ENCODE measurements at regions not wholly inside any gene's neighbourhood (a gene's known extent, or its start where the extent isn't known, plus 50 kb on each side); places are given as distances from the start of the nearest gene placed in this dataset.

DNA sequence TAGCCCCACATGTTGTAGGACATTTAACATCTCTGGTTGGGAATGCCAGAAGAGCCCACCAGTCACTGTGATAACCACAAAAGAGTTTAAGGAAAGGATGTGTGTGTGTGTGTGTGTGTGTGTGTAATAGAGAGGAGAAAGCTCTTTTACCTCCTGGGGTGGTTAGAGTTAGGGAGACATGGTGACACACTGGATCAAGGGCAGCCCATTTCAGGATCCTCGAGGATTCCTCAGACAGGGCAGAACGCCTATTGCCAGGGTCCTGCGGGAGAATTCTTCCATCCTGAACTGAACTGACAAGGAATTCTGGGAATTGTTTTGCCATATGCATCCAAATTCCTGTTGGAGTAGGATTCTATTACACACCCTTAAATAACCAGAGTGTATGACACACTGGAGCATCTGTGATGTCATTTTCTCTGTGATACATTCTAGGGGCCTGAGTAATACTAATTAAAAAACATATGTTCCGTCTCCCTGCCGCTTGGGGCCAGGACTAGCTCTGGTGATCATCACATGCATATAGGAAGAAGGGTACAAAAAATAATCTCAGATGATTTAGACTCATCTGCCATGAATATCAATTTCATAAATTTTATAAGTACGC, 156.4 kb upstream of the MMADHC start:
- no peak for DNase-seq (ENCODE audit: low spot score)

DNA sequence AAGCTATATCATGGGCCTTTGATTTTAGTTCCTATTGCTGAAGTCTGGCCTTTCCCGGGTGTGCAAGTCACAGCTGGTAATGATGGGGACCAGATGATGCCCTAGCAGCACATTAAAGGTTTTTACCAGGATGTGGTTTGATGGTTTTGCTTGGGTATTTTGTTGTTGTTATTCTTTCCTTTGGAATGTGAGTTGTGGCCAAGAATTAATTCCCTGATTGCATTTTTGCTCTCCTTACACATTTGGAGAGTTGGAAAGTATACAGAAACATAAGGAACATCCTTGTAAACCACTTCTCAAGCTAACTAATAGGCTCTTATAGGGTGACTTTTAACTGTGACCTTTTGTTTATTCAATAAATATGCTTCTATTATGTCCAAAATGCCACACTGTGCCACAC, 154.1 kb upstream of the MMADHC start:
- no peak for DNase-seq (ENCODE audit: low spot score)

DNA sequence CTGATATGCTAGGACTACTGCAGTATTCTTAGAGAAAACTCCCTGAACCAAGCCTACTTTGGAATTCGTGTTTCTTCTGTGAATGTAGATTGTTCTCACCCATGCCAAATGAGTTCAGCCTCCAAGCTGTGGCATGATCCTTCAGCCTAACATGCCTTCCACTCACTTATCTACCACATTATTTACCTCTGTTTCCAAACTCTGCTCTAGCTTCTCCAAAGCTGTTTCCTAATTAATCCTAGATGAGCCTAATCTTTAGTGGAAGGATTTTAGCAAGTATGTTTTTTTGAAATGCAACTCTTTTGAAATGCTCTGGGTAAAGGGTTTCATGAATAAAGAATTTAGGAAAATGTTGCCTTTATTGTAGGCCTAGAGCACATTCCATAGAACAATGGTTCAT, 152.9 kb upstream of the MMADHC start:
- no peak for DNase-seq (ENCODE audit: low spot score)

DNA sequence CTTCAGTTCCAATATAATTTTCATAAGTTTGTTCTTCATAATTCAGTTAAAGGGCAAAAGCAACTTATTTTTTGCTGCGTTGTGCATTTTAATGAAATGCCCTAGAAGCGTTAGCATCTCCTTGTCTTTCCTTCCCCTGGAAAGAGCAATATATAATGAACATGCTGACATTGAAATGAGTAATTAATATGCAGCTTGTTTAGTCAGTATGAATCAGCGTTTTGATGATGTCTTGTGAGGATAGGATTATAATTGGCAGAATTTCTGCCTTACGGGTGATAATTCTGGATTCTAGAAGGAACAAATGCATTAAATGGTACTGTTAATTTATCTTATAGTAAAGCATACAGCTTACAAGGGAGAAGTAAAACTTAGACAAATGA, 152.3 kb upstream of the MMADHC start:
- DNase-seq (ENCODE audit: low spot score), result no peak

DNA sequence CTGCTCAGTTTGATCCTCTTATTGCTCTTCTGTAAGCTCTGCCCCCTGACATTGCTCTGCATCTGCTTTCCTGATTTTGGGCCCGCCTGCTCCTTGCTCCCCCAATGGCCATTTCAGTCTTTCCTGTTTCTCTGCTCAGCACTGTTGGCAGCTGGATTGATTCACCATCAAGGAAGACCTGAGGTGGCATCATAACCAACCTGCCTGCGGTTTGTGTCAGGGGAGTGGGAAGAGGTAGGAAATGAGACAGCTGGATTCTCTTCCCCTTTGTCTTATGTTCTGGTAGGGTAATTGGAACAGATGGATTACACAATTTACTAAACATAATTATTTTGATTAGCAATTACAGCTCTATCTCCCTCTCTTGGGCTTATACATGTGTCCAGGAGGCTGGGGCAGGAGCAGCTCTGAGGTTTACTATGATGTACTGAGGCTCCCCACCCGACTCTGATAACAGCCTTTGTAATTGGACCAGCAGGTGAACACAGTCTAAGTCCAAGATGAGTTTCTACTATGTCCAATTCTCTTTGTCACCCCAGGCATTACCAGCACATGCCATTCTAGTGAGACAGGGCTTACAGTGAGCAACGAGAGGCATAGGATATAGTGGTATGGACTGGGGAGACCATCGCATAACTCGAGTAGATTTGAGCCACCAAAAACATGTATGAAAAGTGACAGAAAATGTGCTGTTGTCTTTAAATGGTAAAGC, 151.8 kb upstream of the MMADHC start:
- no peak for DNase-seq (ENCODE audit: low spot score)

DNA sequence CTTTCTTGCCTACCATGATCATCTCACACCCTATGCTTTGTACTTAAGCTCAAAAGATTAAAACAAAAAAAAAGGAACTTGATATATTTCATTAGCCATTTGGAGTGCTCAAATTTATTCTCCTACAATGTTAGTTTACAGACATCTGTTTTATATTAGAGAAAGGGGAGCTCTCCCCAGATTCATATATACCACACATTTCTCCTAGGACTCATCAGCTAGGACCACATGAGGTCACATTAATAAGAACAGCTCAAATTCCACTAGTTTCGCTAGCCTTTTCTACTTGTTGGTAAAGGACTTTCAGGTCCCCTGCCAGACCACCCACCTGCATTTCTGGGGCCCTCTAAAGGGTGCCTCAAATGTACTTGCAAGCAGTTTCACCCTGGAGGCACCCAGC, 151.2 kb upstream of the MMADHC start:
- no peak for DNase-seq (ENCODE audit: low spot score)

DNA sequence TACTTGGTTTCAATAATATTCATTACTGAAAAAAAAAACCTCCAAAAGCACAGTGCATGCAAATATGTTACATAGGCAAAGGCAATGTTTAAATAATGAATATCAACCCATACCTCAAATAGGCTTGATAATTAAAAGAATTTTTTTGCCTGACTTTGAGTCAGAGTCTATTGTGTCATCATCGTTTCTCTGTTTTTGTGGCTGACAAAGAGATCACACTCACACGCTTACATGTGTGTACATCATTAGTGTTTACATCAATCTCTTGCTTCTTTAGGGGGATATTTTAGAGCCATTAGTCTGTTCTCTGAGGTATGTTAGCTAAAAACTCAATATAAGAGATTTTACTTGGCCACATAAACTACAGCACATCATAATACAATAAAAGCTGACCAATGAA, 150.3 kb upstream of the MMADHC start:
- no peak for DNase-seq (ENCODE audit: low spot score)

DNA sequence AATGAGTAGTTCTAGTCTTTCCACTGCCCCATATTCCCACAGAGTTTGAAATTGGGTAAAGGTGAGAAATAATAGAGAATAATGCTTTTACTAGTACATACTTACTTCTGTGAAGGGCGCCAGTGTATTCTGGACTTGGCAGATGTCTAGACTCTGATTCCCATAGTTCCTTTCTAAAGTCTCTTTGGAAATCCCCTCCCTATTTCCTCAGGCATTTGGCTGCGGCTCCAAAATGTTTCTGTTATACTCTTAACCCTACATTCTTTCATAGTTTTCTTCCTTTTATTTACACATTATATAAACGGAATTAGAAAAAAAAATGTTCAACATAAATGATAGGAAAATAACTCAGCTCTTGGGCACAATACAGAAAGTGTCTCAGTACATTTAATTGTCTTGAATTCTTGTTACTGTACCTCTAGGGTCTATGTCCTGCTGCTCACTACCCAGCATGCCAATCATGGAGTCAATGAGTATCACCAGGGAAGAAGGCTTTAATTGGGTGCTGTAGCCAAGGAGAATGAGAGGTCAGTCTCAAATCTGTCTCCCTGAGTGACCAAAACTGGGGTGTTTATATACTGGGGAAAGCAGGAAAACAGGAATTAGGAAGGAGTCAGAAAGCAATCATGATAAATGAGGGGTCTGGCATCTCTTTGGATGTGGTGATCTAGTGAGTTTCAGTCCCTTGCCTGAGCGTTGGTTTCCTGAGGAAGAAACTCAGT, 147.8 kb upstream of the MMADHC start:
- DNase-seq (ENCODE audit: low spot score), result no peak

DNA sequence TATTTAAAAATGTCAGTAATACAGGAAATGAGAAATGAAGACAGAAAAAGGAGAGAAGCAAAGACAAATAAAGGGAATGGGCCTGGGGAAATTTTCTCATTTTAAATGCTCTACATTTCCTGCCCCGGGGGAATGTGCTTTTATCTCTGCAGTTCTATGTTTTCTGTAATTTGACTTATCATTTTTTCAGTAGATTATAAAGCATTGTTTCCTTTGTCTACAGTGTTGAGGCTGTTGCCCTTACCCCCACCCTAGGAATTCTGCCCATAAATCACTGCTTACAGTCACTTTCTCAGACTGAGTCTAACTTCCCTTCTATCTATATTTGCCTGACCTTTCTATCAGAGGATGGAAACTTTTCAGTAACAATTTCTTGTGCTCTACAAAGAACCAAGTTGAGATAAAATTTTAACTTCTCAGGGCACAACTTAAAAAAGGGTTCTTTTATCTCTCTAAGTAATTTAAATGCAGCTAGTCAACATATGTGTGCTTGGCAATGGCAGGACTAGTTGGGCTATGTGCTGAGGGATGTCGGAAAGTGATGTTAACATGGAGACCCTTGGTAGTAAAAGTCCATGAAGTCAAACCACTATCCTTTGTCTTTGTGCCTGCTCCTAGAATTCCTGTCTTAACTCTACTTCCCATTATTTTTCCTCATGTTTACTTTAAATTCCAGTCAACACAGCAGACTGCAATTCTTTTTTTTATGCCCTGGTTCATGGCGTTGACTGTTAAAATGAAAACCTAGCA, 146.5 kb upstream of the MMADHC start:
- DNase-seq (ENCODE audit: low spot score), result no peak

DNA sequence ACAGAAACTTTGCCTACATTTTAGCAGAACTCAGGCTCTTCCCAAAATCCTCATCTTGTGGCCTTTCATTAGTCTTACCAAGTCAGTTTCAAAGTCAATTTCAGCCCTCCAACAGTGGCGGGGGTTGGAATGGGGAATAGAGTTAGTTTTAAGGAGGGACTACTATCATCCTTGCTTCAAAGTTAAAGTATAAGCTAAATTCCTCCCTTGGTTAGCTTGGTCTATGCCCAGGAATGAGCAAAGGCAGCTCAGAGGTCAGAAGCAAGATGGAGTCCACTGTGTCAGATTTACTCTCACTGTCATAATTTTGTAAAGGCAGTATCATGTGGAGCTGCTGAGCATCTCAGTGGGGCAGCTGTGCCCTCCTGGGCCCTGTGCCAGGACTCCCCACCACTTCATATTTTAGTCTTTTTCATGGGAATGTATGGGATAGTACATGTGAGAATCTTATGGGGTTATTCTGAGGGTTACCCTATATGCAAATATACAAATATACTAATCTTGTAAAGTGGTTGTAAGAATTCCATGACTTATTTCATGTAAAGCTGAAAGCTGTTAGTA, 145.2 kb upstream of the MMADHC start:
- DNase-seq (ENCODE audit: low spot score), result no peak

DNA sequence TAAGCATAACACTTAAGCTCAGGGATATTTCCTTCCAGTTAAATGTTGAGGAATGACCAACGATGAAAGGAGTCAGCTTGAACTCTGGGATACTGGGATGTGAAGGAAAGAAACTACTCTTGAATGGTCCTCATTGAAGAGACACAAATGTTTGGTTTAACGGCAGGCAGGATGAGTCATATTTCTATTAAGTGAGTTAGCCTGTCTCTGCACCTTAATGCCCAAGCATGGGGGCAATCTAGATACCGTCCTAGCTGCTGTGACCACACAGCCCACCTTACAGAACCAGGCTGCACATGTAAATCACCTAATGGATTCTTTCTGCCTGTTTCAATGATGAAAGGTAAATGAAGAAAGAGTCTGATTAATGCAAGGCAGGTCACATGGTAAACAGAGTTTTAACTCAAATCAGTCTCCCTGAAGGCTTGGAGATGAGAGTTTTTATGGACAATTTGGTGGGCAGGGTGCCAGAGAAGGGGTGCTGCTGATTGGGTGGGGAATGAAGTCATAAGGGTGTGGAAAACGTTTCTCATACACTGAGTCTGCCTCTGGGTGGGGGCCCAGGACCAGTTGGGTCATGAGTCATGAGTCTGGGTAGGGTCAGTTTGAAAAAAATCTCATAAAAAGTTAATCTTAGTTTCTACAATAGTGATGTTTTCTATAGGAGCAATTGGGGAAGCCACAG, 144.6 kb upstream of the MMADHC start:
- no peak for DNase-seq (ENCODE audit: low spot score)

DNA sequence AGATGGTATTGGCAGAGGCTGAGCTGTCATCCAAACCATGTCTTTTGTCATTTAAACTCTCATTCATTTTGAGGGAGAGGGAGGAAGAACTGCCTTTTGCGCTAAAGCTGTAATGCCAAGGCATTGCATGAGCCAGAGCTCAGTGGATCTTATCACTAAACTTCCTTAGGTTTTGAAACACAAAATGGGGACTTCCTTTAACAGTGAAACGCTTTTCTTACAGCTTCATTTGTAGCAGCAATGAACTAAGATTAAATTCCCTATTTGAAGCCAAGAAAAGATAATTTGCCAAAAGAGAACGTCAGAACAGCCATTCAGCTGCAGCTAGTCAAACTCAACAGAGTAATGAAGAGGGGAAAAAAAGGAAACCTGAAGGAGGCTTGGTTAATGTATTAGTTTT, 143.5 kb upstream of the MMADHC start:
- DNase-seq (ENCODE audit: low spot score), result no peak

DNA sequence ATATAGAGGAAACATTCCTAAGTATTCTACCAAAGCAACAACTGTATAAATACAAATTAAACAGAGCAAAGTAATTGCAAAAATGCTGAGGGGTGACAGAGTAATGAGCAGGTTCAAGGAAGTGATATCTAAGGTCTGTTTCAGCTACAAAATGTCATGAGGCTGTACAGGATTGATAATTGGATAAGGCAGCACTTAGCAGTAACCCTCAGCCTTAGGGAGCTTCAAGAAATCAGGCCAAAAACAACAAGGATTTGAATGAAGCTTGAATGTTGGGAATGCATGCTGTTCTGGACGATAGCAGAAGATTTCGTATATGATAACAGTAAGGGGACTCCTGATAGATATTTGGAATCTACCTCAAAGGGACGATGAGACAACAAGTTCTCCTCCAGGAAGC, 142.0 kb upstream of the MMADHC start:
- no peak for DNase-seq (ENCODE audit: low spot score)

DNA sequence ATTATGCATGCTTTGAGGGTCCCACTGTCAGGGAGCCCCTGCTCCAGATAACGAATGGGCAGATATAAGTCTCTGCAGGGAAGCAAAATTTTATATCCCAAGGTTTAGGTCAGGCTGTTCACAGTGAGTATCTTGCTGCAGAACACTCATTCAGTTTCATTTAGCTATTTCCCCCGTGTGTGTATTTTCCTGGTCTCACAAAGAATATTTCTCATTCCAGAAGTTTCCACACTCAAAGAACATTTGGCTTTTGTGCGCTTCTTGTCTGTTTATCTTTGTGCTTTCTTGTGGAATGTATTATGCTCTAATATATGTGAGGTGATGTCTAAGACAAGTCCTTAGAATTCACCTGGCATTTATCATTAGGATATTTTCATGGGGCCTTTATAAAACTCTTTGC, 140.4 kb upstream of the MMADHC start:
- DNase-seq (ENCODE audit: low spot score), result no peak

DNA sequence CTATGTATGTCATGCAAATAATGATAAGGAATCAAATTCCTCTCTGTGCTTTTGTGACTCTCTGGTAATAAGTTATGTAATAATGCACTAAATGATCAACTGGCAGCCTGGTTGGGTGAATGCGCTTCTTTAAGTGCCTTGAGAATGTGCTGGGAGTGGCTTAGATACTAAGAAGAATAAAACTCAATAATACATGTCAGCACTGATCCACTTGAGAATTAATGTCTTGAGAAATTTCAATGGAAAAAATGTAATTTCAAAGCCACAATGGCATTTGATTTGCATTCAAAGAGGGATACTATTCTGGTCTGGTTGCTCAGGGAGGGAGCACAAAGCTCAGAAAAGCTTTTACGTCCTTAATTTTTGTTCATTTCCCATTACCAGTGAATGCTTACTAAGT, 137.7 kb upstream of the MMADHC start:
- DNase-seq (ENCODE audit: low spot score), result no peak

DNA sequence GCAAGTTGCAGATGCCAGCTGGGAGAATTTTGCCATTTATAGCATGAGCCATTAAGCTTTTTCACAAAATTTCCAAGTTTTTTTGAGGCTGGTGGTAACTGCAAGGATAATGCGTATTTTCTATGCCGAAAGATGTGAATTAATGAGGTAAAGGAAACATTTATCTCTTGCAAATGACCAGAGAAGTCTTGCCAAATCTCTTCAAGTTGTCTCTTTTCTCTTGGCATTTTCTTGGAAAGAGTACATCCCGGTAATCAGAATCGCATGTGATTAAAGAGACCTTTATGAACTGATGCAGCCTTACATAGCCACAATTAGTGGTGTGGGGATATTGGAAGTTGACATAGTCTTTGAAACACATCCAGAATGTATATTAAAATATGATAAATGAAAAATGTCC, 136.5 kb upstream of the MMADHC start:
- no peak for DNase-seq (ENCODE audit: low spot score)

DNA sequence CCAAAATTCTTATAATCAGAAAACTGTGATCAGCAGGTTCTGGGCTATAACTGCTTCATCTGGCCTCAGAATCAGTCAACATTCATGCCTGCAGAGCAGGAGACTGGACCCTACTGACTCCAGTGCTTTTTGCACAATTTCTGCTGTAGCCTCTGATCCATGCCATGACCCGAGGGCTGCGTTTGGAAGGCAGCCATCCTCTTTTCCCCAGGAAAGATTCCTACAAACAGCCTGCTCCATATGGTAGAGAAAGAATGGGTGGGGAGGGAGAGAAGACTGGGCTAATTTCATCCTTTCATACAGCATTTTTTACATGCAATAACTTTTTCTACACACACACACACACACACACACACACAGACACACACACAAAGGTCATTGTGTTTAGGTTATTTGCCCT, 133.0 kb upstream of the MMADHC start:
- DNase-seq (ENCODE audit: low spot score), result no peak

DNA sequence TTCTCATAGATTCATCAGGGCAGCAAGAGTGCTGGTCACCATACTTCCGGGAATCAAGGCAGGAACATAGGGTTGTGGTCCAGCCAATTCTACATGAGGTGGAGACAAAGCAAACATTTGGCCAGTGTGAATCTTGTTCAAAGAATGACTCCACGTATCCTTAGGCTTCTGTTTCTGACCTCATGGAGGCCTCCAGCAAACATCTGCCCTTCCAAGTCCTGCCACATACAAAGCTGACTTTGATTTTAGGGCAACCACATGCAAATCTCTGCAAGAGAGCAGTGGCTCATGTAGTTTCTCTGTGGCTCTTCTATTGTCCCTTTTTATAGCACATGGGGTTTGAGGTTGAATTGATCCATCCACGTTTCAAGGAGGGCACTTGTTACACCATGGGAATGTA, 132.1 kb upstream of the MMADHC start:
- DNase-seq (ENCODE audit: low spot score), result no peak

DNA sequence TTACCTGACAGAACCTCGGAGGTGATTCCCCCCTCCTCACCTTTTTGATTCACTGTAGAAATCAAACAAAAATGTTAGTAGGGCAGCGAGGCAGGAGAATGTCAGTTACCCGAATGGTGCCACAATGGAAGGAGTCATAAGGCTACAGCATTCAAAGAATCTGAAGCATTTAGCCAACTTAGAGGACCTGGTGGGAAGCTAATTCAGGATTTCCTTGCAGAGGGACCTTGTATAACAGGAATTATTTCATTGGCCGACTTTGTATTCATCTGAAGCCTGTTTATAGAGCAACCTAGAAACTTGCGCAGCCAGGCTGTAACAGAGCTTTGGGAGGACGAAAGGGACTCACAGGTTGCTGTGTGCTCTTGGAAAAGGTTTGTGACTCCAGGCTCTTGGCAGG, 129.1 kb upstream of the MMADHC start:
- no peak for DNase-seq (ENCODE audit: low spot score)

DNA sequence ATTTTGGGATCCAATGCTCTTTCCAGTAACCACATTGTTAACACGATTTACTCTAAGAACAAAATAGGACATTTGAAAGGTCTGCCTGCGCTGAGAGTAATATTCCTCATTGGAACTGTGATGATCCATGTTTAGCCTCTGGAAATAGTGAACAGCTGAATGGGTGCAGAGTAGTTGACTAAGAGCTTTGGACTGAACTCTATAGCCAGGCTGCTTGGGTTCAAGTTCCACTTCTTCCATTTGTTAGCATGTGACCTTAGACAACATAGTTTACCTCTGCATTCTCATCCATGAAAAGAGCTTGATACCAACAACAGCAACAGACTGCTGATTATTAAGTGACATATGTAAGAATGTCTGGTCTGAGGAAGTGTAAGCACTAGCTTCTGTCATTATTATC, 128.3 kb upstream of the MMADHC start:
- DNase-seq (ENCODE audit: low spot score), result no peak

DNA sequence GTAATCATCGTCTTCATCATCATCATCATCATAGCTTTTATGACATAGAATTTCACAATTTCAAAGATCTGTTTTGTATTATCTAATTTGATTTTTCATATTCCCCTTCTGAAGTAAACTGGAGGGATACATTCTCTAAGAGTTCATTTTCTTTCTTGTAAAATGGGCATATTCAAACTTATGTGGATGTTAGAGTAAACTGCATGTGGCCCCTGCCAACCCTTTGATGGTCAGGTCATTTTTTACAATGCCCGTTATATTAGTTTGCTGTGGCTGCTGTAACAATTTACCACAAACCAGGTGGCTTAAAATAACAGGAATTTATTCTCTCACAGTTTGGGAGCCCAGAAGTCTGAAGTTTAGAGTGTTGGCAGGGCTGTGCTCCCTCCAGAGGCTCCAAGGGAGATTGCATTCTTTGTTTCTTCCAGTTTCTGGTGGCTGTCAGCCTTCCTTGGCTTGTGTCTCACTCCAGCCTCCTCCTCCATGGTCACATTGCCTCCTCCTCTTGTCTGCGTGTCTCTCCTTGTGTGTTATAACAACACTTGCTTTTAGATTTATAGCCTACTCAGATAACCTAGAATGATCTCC, 127.5 kb upstream of the MMADHC start:
- peak; percentile 47 for DNase-seq (ENCODE audit: low spot score)

All from ecto neural progenitor cell (in vitro differentiated cells).